H9 (cell line): ENCODE measurements at regions not wholly inside any gene's neighbourhood (a gene's known extent, or its start where the extent isn't known, plus 50 kb on each side); places are given as distances from the start of the nearest gene placed in this dataset.

Experiments used
- DNase-seq: peaks from one replicate; pipeline ENCODE4 v3.0.0-alpha.2; 2017
- H2AFZ ChIP-seq: one replicate; pipeline ENCODE4 v1.6.1; 2013; ENCODE audit warnings: mild to moderate bottlenecking, low read length, control low read depth, moderate library complexity
- H2AK5ac ChIP-seq: 2 replicates; pipeline ENCODE4 v1.6.1; 2013; ENCODE audit warnings: low read length, control low read depth, mixed read lengths; ENCODE audit not compliant: insufficient read length
- H2BK120ac ChIP-seq: one replicate; pipeline ENCODE4 v1.6.1; 2013; ENCODE audit warnings: low read depth, mild to moderate bottlenecking, low read length, control low read depth, inconsistent platforms; ENCODE audit not compliant: poor library complexity, severe bottlenecking
- H2BK12ac ChIP-seq: 2 replicates; pipeline ENCODE4 v1.6.1; 2013; ENCODE audit warnings: low read length, control low read depth, mixed read lengths, low read depth; ENCODE audit not compliant: insufficient read length
- H2BK15ac ChIP-seq: 2 replicates; pipeline ENCODE4 v1.6.1; 2013; ENCODE audit warnings: low read depth, low read length, control low read depth
- H2BK20ac ChIP-seq: one replicate; pipeline ENCODE4 v1.6.1; 2013; ENCODE audit warnings: low read depth, mild to moderate bottlenecking, low read length, control low read depth, inconsistent platforms; ENCODE audit not compliant: poor library complexity, severe bottlenecking
- H2BK5ac ChIP-seq: 2 replicates; pipeline ENCODE4 v1.6.1; 2013; ENCODE audit warnings: low read length, control low read depth, mixed read lengths; ENCODE audit not compliant: insufficient read length
- H3K14ac ChIP-seq: 2 replicates; pipeline ENCODE4 v1.6.1; 2013; ENCODE audit warnings: low read length, control low read depth; ENCODE audit not compliant: insufficient read depth
- H3K18ac ChIP-seq: 2 replicates; pipeline ENCODE4 v1.6.1; 2013; ENCODE audit warnings: low read depth, mild to moderate bottlenecking, mixed read lengths, low read length, control low read depth; ENCODE audit not compliant: insufficient read length
- H3K23ac ChIP-seq: 2 replicates; pipeline ENCODE4 v1.6.1; 2013; ENCODE audit warnings: low read length, control low read depth, mixed read lengths, low read depth; ENCODE audit not compliant: insufficient read length
- H3K23me2 ChIP-seq: 2 replicates; pipeline ENCODE4 v1.6.1; 2013; ENCODE audit warnings: low read depth, mild to moderate bottlenecking, mixed read lengths, low read length, control low read depth; ENCODE audit not compliant: insufficient read length, poor library complexity, severe bottlenecking
- H3K27ac ChIP-seq: 2 replicates; pipeline ENCODE4 v1.5.1; 2013; ENCODE audit warnings: low read length, control low read depth, mixed read lengths, low read depth; ENCODE audit not compliant: insufficient read length
- H3K27me3 ChIP-seq: 2 replicates; pipeline ENCODE4 v1.6.1; 2013; ENCODE audit warnings: low read length, control low read depth, inconsistent platforms; ENCODE audit not compliant: insufficient read depth
- H3K4ac ChIP-seq: 2 replicates; pipeline ENCODE4 v1.6.1; 2013; ENCODE audit warnings: low read depth, mild to moderate bottlenecking, control low read depth, inconsistent platforms, low read length, moderate library complexity
- H3K4me1 ChIP-seq: 2 replicates; pipeline ENCODE4 v1.6.1; 2013; ENCODE audit warnings: low read length, control low read depth, inconsistent platforms; ENCODE audit not compliant: insufficient read depth
- H3K4me2 ChIP-seq: 2 replicates; pipeline ENCODE4 v1.6.1; 2013; ENCODE audit warnings: low read length, control low read depth, mixed read lengths; ENCODE audit not compliant: insufficient read length, insufficient read depth
- H3K56ac ChIP-seq: 2 replicates; pipeline ENCODE4 v1.6.1; 2013; ENCODE audit warnings: low read depth, mild to moderate bottlenecking, mixed read lengths, low read length, control low read depth; ENCODE audit not compliant: insufficient read length
- H3K79me1 ChIP-seq: 2 replicates; pipeline ENCODE4 v1.6.1; 2013; ENCODE audit warnings: low read depth, mild to moderate bottlenecking, moderate library complexity, low read length, control low read depth, inconsistent platforms; ENCODE audit not compliant: insufficient read depth, poor library complexity, severe bottlenecking
- H3K79me2 ChIP-seq: 2 replicates; pipeline ENCODE4 v1.6.1; 2013; ENCODE audit warnings: low read length, control low read depth, inconsistent platforms; ENCODE audit not compliant: insufficient read depth
- H3K9ac ChIP-seq: 2 replicates; pipeline ENCODE4 v1.6.1; 2013; ENCODE audit warnings: low read length, control low read depth, mixed read lengths; ENCODE audit not compliant: insufficient read length; ENCODE audit errors: extremely low read depth
- H3K9me3 ChIP-seq: one replicate; pipeline ENCODE4 v1.6.1; 2013; ENCODE audit warnings: low read depth, low read length, inconsistent platforms; ENCODE audit not compliant: control insufficient read depth
- H3T11ph ChIP-seq: one replicate; pipeline ENCODE4 v1.6.1; 2013; ENCODE audit warnings: mild to moderate bottlenecking, low read length, control low read depth, inconsistent platforms
- H4K20me1 ChIP-seq: one replicate; pipeline ENCODE4 v1.6.1; 2013; ENCODE audit not compliant: control insufficient read depth, insufficient read length, insufficient read depth
- H4K5ac ChIP-seq: 2 replicates; pipeline ENCODE4 v1.6.1; 2013; ENCODE audit warnings: low read depth, mild to moderate bottlenecking, mixed read lengths, low read length, control low read depth; ENCODE audit not compliant: insufficient read length
- H4K8ac ChIP-seq: replicated peaks from 2 replicates; pipeline ENCODE4 v1.6.1; 2013; ENCODE audit warnings: low read length, control low read depth, mixed read lengths, low read depth; ENCODE audit not compliant: insufficient read length
- H4K91ac ChIP-seq: 2 replicates; pipeline ENCODE4 v1.6.1; 2013; ENCODE audit warnings: low read depth, mild to moderate bottlenecking, moderate library complexity, mixed read lengths, low read length, control low read depth; ENCODE audit not compliant: insufficient read length
- H3K27ac Mint-ChIP-seq, 3 experiments: 2 replicates in 2 of 3; 3 replicates in 1 of 3; pipeline ENCODE4 v1.8.0; 2020 to 2021; ENCODE audit warnings: mixed read lengths in 3 of 3, mild to moderate bottlenecking in 1 of 3, moderate library complexity in 1 of 3
- H3K27me3 Mint-ChIP-seq: 2 replicates; pipeline ENCODE4 v1.8.0; 2021; ENCODE audit warnings: low read depth, mild to moderate bottlenecking, moderate library complexity, mixed read lengths
- H3K36me3 Mint-ChIP-seq, 3 experiments: 2 replicates in 2 of 3; 3 replicates in 1 of 3; pipeline ENCODE4 v1.8.0; 2020 to 2021; ENCODE audit warnings: low read depth in 3 of 3, mixed read lengths in 3 of 3; ENCODE audit not compliant: insufficient read depth in 1 of 3
- H3K4me1 Mint-ChIP-seq, 2 experiments: 2 replicates each; pipeline ENCODE4 v1.8.0; 2020; ENCODE audit warnings: mixed read lengths in 2 of 2
- H3K4me3 Mint-ChIP-seq, 2 experiments: 2 replicates in 1 of 2; 3 replicates in 1 of 2; pipeline ENCODE4 v1.8.0; 2020 to 2021; ENCODE audit warnings: mild to moderate bottlenecking in 2 of 2, mixed read lengths in 2 of 2, moderate library complexity in 1 of 2
- H3K9me3 Mint-ChIP-seq, 2 experiments: 2 replicates in 1 of 2; 3 replicates in 1 of 2; pipeline ENCODE4 v1.8.0; 2020; ENCODE audit warnings: mild to moderate bottlenecking in 2 of 2, mixed read lengths in 2 of 2, moderate library complexity in 1 of 2
- WGBS: extraction: QIAGEN DNeasy Blood & Tissue Kit; methylation state at CpG from one replicate; pipeline ENCODE4 v1.1.7; 2013; ENCODE audit warnings: missing lambda C conversion rate, low lambda C conversion rate, mixed read lengths; ENCODE audit not compliant: insufficient read length; ENCODE audit errors: extremely low coverage; 5-methylcytosine and 5-hydroxymethylcytosine counted together
- TF ChIP-seq, protein P1 (sequence below): fragments of 200-600 bp; sonication (generic); conservative IDR thresholded peaks from 3 replicates; pipeline ENCODE4 v1.8.0; 2021; ENCODE audit warnings: antibody characterized with exemption, mild to moderate bottlenecking

- Histone ChIP-seq H3K23ac (no peak overlapping the region), H3K79me1 (no peaks in the 10 kb centered on the region), H3T11ph (no peak overlapping the region), H2AFZ (no peak overlapping the region), H3K9me3 (no peaks in the 10 kb centered on the region), H3K18ac (no peak overlapping the region), H2BK20ac (no peak overlapping the region), H2BK120ac (no peak overlapping the region), H4K91ac (no peak overlapping the region), H2BK5ac (no peak overlapping the region), H3K27ac (no peak overlapping the region), H3K14ac (no peak overlapping the region), H4K8ac (no peak overlapping the region), H3K27me3 (no peaks in the 10 kb centered on the region), H3K79me2 (no peaks in the 10 kb centered on the region), H2AK5ac (no peak overlapping the region), H2BK15ac (no peak overlapping the region), H4K20me1 (no peaks in the 10 kb centered on the region), H3K23me2 (no peaks in the 10 kb centered on the region), H3K9ac (no peak overlapping the region), H3K4ac (no peak overlapping the region), H2BK12ac (no peak overlapping the region), H3K4me1 (peaks cover 3% of the 10 kb centered on the region), H3K56ac (no peak overlapping the region), H3K4me2 (no peak overlapping the region), H4K5ac (no peak overlapping the region)
- TF ChIP-seq, protein P1, sequence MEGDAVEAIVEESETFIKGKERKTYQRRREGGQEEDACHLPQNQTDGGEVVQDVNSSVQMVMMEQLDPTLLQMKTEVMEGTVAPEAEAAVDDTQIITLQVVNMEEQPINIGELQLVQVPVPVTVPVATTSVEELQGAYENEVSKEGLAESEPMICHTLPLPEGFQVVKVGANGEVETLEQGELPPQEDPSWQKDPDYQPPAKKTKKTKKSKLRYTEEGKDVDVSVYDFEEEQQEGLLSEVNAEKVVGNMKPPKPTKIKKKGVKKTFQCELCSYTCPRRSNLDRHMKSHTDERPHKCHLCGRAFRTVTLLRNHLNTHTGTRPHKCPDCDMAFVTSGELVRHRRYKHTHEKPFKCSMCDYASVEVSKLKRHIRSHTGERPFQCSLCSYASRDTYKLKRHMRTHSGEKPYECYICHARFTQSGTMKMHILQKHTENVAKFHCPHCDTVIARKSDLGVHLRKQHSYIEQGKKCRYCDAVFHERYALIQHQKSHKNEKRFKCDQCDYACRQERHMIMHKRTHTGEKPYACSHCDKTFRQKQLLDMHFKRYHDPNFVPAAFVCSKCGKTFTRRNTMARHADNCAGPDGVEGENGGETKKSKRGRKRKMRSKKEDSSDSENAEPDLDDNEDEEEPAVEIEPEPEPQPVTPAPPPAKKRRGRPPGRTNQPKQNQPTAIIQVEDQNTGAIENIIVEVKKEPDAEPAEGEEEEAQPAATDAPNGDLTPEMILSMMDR: no peak
- Mint-ChIP-seq H3K9me3 (no peaks in the 10 kb centered on the region), H3K36me3 (no peaks in the 10 kb centered on the region), H3K4me1 (peaks cover 19 to 27% of the 10 kb centered on the region in 2 experiments), H3K27me3 (no peaks in the 10 kb centered on the region), H3K27ac (no peak overlapping the region), H3K4me3 (no peak overlapping the region)
- DNase-seq: no peak
- WGBS: no CpG with 5 or more reads among the region's 1 CpG
These were observed 190.3 kb downstream of the KLF12 start for GRCh38 chr13:73943965-73944233.
